GM18505 (cell line): ENCODE measurements at regions not wholly inside any gene's neighbourhood (a gene's known extent, or its start where the extent isn't known, plus 50 kb on each side); places are given as distances from the start of the nearest gene placed in this dataset.

Experiments
- ATAC-seq: cut with Tn5 transposase; IDR thresholded peaks from one replicate; pipeline ENCODE4 v1.9.1; 2021; ENCODE audit not compliant: unreplicated experiment
- POLR2A ChIP-seq: IDR thresholded peaks from 4 replicates; pipeline ENCODE4 v1.6.1; 2011; ENCODE audit warnings: borderline replicate concordance; ENCODE audit not compliant: insufficient read depth, insufficient read length; ENCODE audit errors: extremely low read depth

DNA sequence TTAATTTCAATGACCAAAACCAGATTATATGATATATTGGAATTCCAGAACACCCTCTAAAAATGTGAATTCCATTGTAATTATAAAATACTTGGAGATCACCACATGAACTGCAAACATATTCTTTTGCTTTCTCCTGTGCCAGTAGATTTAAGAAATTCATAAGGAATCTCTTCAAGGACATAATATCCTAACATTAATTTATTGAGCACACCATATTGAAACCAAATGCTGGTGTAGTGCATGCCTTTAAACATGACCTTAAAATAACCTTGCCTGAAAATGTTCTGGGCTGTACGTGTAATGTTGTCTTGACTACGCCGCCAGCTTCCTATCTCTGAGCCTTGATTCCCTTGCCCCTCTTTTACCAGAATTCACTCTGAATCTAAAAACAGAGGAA lies 205.0 kb upstream of the ACTBL2 start:
- ATAC-seq = no peak

DNA sequence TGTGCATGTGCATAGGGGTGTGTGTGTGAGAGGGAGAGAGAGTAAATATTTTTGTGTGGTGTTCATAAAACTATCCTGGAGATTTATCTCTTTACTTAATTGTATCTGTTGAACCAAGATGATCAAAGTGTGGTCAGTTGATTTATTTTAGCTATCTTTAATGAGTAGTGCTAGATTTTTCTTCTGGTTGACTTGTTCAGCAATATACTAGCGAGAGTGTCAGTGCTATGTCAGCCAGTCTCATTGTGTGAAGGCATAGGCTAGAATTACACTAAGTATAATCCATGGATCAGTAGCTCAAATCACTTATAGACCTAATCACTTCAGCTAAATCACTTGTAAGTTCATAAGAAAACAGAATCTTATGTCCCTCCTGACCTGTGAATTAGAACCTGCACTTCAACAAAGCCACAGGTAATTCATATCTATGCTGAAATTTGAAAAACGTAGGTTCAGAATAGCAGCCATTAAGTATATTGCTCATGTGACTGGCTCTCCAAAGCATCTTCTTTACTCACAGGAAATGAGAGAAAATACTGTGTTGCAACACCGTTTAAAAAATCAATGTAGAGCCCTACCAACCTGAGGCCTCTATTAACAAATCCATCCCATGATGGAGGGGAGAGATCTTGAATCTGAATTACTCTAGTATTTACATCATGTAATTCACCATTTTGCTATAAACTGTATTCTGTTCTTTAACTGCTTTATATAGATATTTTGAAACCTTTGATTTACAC lies 203.1 kb upstream of the ACTBL2 start:
- TF ChIP-seq POLR2A = no peak
- ATAC-seq = no peak

More for the DNA sequence above, 205.0 kb upstream of the ACTBL2 start:
- TF ChIP-seq POLR2A = no peak

DNA sequence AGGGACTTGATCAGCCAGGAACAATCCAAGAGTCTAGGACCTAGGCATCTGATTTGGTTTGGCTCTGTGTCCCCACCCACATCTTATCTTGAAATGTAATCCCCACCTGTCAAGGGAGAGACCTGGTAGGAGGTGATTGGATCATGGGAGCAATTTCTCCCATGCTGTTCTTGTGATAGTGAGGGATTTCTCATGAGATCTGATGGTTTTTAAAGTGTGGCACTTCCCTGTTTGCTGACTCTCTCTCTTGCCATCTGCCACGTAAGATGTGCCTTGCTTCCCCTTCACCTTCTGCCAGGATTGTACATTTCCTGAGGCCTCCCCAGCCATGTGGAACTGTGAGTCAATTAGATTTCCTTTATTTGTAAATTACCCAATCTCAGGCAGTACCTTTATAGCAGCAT lies 201.7 kb upstream of the ACTBL2 start:
- ATAC-seq = no peak

DNA sequence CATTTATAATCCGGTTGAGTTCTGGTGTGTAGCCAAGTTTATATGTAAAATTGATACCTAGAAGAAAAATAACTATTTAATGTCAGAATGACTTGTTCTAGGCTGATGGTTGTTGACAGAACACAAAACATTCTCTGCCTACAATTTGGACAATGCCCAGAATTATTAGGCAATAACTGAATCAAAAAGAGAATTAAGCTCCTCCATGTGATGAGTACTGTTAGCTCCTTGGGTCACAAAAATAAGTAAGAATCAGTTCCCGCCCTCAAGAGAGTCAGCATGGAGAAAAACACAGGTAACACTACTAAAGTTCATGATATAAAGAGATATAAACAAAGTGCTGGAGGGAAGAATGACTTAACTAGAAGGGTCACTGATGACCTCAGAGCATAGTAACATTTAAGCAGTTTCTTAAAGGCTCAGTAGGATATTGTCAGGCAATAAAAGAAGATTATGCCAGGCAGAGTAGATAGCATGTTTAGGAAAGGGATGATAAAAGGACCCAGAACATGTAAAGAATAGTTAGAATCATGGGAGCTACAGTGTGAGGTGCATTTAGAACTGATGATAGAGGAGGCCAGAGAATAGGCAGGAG lies 200.5 kb upstream of the ACTBL2 start:
- no peak for ATAC-seq
- no peak for TF ChIP-seq POLR2A

More for the DNA sequence above, 201.7 kb upstream of the ACTBL2 start:
- no peak for TF ChIP-seq POLR2A

DNA sequence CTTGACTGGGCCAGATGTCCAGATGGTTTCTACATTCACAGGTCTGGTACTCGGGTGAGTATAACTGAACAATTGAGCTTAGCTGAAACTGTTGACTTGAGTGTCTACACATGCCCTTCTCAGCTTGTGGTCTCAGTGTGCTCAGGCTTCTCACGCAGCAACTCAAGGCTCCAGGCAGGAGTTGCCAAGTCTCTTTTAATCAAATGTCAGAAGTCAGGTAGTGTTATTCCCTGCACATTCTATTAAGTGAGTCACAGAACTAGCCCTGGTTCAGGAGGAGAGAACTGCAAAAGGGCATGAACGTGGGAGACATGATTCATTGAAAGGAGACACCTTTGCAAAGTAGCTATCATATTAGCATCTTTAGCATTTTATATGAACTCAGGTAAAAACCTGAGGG lies 199.3 kb upstream of the ACTBL2 start:
- no peak for TF ChIP-seq POLR2A
- ATAC-seq = no peak

DNA sequence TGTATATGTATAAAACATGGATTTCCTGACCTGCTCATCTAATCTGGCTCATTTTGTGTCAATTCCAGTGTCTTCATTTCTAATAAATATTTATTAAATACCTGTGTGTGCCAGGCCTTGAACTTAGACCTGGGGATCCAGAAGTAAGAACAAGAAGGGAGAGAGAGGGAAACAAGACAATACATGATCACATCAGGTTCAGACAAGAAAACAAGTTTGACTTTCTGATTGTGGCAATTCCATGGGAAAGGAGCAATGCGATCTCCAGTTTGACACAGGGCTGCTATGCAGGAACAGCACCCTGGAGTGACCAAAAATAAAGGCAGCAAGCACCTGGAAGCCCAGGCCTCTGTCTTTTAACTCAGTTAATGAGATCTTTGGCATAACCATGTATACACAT lies 198.1 kb upstream of the ACTBL2 start:
- TF ChIP-seq POLR2A = no peak
- ATAC-seq = no peak

DNA sequence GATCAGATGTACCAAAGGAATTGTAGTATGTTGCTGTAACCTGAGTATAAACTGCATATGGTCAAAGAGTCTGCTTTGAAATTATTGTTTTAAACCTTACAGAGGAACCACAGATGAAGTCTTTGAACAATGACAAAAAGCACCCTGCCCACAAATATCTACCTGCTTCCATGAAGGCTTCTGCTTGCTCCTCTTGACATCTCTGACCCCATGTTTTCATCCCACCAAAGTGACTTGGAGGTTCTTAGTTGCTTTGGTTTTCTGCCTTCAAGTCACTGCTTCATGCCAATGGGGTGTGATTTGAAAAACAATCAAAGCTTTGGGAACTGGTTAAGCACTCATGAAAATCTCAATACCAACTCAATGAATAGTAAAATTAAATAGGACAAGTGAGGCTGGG lies 194.6 kb upstream of the ACTBL2 start:
- no peak for TF ChIP-seq POLR2A
- ATAC-seq = no peak

DNA sequence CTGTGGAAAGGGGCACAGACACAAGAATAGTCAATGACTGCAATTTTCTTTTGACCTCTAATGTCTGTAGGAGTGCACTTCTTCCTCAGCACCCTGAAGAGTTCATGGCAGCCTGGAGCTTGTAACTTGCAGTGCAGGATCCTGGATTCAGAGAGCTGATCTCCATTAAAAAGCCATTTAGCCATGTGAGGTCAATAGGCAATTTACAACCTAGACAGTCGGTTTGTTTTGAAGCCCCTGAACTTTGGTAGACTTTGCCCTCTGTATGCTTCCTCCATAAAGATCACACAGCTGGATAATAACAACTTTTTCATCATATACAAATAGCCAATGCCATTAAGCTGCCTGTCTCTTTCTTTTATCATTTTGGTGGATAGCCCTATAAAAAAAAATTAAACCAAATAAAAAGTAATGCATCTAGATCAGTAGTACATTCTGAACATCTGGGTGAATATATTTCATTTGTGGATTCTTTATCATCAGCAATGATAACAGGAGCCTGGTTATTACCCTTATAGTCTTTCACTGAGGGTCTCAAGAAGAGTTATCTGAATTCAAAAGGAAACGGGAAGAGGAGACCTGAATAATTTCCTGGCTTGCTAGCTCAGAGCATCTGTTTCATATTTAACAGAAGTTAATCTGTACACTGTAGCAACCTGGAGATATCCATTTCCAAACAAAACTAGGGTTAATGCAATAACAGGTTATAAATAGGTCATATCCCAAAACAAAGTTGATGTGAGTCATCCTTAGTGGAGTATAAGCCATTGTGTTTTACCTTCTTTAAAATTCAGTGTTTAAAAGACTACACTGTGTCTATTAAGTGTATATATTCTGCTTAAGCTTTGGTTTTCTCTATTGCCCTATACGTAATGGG lies 193.8 kb upstream of the ACTBL2 start:
- ATAC-seq = no peak

DNA sequence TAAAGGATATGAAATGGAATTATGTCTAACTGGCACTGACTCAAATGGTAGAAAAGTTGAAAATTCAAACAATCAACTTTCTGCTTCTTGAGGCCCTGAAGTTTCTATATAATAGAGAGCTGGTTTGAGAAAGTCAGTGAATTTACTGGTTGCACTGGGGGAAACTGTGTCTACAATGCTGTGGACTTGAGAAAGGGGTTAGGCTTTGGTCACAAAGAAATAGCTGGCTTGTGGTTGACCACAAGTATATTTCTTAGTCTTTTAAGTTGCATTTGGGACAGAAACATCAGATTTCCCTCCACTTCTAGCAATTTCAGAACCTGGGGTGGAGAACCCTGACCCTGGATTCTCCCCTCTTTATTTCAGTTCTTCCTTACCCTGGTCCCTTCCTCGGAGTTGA lies 192.6 kb upstream of the ACTBL2 start:
- no peak for ATAC-seq
- TF ChIP-seq POLR2A = no peak

More for the DNA sequence above, 193.8 kb upstream of the ACTBL2 start:
- no peak for TF ChIP-seq POLR2A

DNA sequence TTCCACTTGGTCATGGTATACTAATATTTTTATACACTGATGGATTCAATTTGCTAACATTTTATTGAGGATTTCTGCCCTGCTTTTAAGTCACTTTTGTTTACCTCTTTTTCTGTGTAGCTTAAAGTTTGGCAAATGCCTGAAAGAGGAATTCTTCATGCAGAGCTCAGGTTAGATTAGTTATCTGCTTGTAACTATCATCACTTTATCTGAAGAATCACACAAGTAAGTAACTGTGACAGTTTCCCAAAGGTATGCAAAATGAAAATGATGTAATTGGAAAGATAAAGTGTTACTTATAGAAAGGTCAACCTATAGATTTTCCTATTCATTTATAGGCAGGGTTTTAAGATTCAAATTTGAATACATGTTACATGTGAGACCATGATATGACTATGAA lies 188.8 kb upstream of the ACTBL2 start:
- ATAC-seq = no peak
- no peak for TF ChIP-seq POLR2A

DNA sequence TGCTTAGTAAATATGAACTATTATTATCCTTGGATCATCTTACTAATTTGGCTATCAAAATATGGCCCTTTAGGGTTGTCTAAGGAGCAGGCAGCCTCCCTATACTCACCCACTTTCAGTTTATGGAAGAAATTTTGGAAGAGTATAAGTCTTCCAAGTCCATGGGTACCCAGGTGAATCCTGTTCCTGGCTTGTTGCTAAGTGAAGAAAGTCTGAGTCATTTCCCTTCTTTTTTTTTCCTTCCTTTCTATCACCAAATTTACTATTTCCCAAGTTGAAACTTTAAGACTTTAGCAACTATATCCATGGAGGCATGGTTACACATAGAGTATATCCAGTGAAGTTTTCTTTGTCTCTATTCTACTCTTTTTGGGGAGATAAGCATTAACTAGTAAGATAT lies 184.0 kb upstream of the ACTBL2 start:
- no peak for TF ChIP-seq POLR2A
- no peak for ATAC-seq

DNA sequence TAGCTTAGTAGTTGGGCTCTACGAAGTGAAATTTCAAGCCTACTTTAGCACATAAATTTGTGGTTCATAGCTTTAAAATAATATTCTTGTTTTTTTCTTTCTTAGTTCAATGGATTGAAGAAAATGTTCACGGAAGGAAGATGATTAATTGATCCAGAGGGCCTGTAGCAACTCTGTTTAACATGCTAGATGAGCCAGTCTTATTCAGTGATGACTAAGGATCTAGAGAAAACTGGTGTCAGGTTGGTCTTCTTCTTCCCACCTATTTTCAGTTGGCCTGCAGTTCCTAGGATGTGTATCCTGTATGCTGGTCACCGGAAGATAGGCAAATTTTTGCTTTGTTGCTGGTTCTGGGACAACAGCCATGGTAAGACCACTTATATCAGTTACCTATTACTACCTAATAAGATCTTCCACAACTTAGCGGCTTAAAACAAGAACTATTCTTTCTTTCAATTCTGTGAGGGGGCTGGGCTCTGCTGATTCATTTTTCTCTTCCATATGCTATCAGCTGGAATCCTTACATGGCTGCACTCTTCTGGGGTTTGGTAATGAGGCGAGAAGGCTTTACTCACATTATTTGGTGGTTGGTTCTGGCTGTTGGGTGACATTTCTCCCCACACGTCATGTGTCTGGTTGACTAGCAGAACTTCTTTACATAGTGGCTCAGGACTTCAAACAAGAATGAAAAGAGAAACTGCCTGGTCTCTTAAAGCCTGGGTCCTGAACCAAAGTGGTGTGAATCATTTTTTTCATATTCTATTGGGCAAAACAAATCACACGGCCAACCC lies 182.7 kb upstream of the ACTBL2 start:
- TF ChIP-seq POLR2A = no peak
- no peak for ATAC-seq

DNA sequence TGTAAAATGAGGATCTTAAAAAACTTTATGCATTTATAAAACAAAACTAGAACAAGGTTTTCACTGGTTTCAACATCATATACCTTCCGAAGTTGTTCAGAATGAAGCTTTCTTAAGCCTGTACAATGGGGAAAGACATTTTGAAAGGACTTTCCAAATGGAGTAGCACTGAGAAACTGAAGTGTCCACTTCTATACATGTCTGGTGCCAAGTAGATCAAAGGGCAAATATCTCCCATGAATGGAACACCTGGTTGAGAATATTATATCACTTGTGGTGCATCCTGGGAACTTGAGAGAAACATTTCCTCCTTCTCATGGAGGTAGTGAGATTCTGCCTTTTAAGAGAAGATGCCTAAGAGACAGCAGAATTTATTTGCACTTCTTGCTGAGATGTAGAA lies 182.1 kb upstream of the ACTBL2 start:
- no peak for TF ChIP-seq POLR2A
- no peak for ATAC-seq
